AG04450 (cell line): ENCODE measurements at regions not wholly inside any gene's neighbourhood (a gene's known extent, or its start where the extent isn't known, plus 50 kb on each side); places are given as distances from the start of the nearest gene placed in this dataset.

Experiments
- CTCF ChIA-PET: fragments of 300-600, 350-600 bp; formaldehyde crosslinking; extraction: SDS; loops from one replicate; lab custom pipeline; 2022; ENCODE audit warnings: antibody characterized with exemption, inconsistent platforms; lab: Charles Lee
- POLR2A ChIA-PET: fragments of 350-600 bp; formaldehyde crosslinking; extraction: SDS; loops from one replicate; lab custom pipeline; 2021; ENCODE audit warnings: antibody characterized with exemption, inconsistent platforms; lab: Yijun Ruan, JAX
- DNase-seq: peaks from one replicate; pipeline ENCODE4 v3.0.0-alpha.2; 2011; ENCODE audit warnings: low read depth, low spot score
- H3K27ac ChIP-seq: one replicate; pipeline ENCODE4 v1.5.1; 2012; ENCODE audit warnings: low read depth, low read length, control low read depth
- H3K27me3 ChIP-seq: one replicate; pipeline ENCODE4 v1.6.0; 2012; ENCODE audit warnings: low read length; ENCODE audit not compliant: control insufficient read depth, insufficient read depth
- H3K4me3 ChIP-seq: 2 replicates; pipeline ENCODE4 v1.5.1; 2011; ENCODE audit warnings: mild to moderate bottlenecking, low read depth, low read length, control low read depth
- H3K9me3 ChIP-seq: 2 replicates; pipeline ENCODE4 v1.5.1; 2012; ENCODE audit warnings: low read length; ENCODE audit not compliant: control insufficient read depth, insufficient read depth
- CTCF ChIP-seq: IDR thresholded peaks from 2 replicates; pipeline ENCODE4 v1.5.1; 2011; ENCODE audit warnings: low read depth, low read length, control low read depth, inconsistent platforms

- ChIA-PET CTCF (interaction anchor here (1.6 kb wide), 1 partner anchor 23 kb away, joined by 5 read pairs; no protein-coding TSS in a partner anchor), POLR2A (no interaction called here)
- no peaks in the 10 kb centered on the region for H3K9me3 ChIP-seq
- TF ChIP-seq CTCF = no peak
- H3K27ac ChIP-seq = no peak overlapping the region
- no peaks in the 10 kb centered on the region for H3K27me3 ChIP-seq
- no peak for DNase-seq
- H3K4me3 ChIP-seq = no peak overlapping the region
Observed at GRCh38 chr7:116614499-116615262, 57.3 kb upstream of the MET start.

- Histone ChIP-seq H3K9me3 (0 out of 2 replicates have a peak, but pooled peaks cover 4% of the 10 kb centered on the region), H3K4me3 (no peak overlapping the region), H3K27ac (no peak overlapping the region), H3K27me3 (no peaks in the 10 kb centered on the region)
- ChIA-PET CTCF (interaction anchor here (1.6 kb wide), 1 partner anchor 380 kb away, joined by 3 read pairs; no protein-coding TSS in a partner anchor), POLR2A (no interaction called here)
- TF ChIP-seq CTCF = no peak
- DNase-seq = no peak
Observed at GRCh38 chr7:116616555-116617059, 55.4 kb upstream of the MET start.

DNA sequence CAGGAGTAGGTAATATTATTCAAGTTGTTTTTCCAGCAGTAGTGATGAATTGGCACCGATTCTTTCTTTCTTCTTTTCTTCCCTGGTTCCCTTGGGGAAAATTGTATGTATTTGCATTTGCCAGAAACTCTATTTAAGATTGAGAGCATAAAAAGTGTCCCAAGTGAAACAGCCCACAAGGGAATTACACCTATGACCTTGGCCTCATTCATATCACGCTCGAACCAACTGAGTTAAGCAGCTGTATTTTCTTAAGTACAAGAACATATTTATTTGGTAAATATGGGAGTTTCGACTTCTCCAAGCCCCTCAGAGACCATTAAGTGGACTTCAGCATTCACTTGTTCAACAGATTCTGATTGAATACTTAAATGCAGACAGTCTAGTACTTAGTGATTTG lies 54.1 kb upstream of the MET start:
- Histone ChIP-seq H3K27ac (no peak overlapping the region), H3K9me3 (0 out of 2 replicates have a peak, but pooled peaks cover 4% of the 10 kb centered on the region), H3K27me3 (peaks cover 8% of the 10 kb centered on the region), H3K4me3 (no peak overlapping the region)
- CTCF ChIA-PET = no interaction called here
- no peak for DNase-seq
- POLR2A ChIA-PET = no interaction called here
- no peak for TF ChIP-seq CTCF

DNA sequence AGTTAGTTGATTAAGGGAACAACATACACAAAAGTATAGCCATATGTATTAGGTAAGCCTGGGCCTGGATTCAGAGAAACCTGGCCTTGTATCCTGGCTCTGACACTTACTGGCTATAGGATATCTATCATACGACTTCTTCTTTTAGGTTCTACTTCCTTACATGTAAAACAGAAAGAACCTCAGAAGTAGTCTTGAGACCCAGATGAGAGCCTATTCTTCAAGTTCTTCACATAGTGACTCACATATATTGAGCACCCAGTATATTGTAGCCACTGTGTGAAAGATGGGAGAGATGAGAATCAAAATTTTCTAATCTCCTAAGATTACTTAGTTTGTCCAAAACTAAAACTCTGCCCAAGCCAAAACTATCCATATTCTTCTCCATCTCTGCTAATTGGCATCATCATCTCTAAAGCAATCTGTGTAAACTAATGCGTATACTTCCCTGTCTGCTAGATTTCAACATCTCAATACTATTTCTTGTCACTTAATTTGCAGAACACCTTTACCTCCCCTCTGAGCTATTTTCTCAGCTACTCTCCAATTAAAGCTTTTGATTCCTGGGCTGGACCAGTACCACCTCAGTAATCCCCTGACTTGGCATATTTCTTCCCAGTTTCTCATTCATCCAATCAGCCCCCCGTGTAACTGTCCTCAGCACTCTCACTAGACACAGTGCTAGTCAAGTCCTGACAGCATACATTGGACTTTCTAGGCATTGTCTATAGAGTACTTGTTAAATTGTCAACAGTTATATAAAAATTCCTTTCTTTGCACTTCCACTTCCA lies 53.5 kb upstream of the MET start:
- H3K4me3 ChIP-seq = no peak overlapping the region
- peaks cover 9% of the 10 kb centered on the region for H3K27me3 ChIP-seq
- no peak for TF ChIP-seq CTCF
- no peak overlapping the region for H3K27ac ChIP-seq
- ChIA-PET POLR2A (no interaction called here), CTCF (interaction anchor here (1.5 kb wide), 1 partner anchor 192 kb away, joined by 4 read pairs; no protein-coding TSS in a partner anchor)
- H3K9me3 ChIP-seq = 0 out of 2 replicates have a peak, but pooled peaks cover 4% of the 10 kb centered on the region
- no peak for DNase-seq
